NT2/D1 (cell line): ENCODE measurements at regions not wholly inside any gene's neighbourhood (a gene's known extent, or its start where the extent isn't known, plus 50 kb on each side); places are given as distances from the start of the nearest gene placed in this dataset.

Experiments
- SUZ12 ChIP-seq: IDR thresholded peaks from 2 replicates; pipeline ENCODE4 v1.6.1; 2011; ENCODE audit not compliant: insufficient read length, insufficient read depth; ENCODE audit errors: extremely low read depth
- YY1 ChIP-seq: IDR thresholded peaks from 2 replicates; pipeline ENCODE4 v1.6.1; 2011; ENCODE audit not compliant: insufficient read length, insufficient read depth

GRCh38 chr12:28631831-28632230, 441.6 kb downstream of the CCDC91 start:
- no peak for TF ChIP-seq YY1
- TF ChIP-seq SUZ12, result no peak
